Immature natural killer cell (primary cell): ENCODE measurements at regions not wholly inside any gene's neighbourhood (a gene's known extent, or its start where the extent isn't known, plus 50 kb on each side); places are given as distances from the start of the nearest gene placed in this dataset.

Source experiments
- DNase-seq, 3 donors: peaks; one replicate each; pipeline ENCODE4 v3.0.0; 2022; ENCODE audit warnings: mixed read lengths in 1 of 3
- H3K27ac Mint-ChIP-seq, 6 donors: one replicate each; pipeline ENCODE4 v1.8.0; 2020; ENCODE audit warnings: mixed read lengths in 6 of 6, mild to moderate bottlenecking in 5 of 6, inconsistent platforms in 4 of 6, moderate library complexity in 3 of 6
- H3K27me3 Mint-ChIP-seq, 3 donors: one replicate each; pipeline ENCODE4 v1.8.0; 2020 to 2021; ENCODE audit warnings: low read depth in 3 of 3, mild to moderate bottlenecking in 3 of 3, mixed read lengths in 3 of 3, moderate library complexity in 3 of 3, inconsistent platforms in 1 of 3
- H3K36me3 Mint-ChIP-seq, 3 donors: one replicate each; pipeline ENCODE4 v1.8.0; 2020; ENCODE audit warnings: mixed read lengths in 3 of 3, inconsistent platforms in 2 of 3, mild to moderate bottlenecking in 2 of 3
- H3K4me1 Mint-ChIP-seq, 2 donors: one replicate each; pipeline ENCODE4 v1.8.0; 2020; ENCODE audit warnings: inconsistent platforms in 2 of 2, mild to moderate bottlenecking in 2 of 2, mixed read lengths in 2 of 2, moderate library complexity in 1 of 2
- H3K4me3 Mint-ChIP-seq, 5 donors: one replicate each; pipeline ENCODE4 v1.8.0; 2020; ENCODE audit warnings: mild to moderate bottlenecking in 5 of 5, mixed read lengths in 5 of 5, inconsistent platforms in 3 of 5, moderate library complexity in 3 of 5
- H3K9me3 Mint-ChIP-seq, 6 donors: one replicate each; pipeline ENCODE4 v1.8.0; 2020; ENCODE audit warnings: mild to moderate bottlenecking in 6 of 6, mixed read lengths in 6 of 6, inconsistent platforms in 4 of 6, moderate library complexity in 3 of 6

DNA sequence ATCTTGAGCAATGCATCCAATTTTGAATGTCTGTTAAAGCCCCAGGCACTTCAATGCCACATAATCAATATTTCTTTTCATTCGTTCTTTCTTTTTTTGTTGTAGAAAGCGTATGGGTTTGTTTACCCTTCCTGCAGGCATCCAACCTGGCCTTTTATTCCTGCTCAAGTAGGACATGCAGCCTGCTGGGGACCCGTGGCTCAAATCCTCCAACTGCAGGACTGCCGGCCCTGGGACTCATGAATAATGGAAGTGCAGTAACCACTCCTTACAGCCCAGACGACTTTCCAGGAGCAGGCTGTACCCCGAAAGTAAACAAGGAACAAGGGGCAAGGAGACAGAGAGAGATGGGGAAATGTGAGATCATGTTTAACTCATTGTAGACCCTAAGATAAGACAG, 126.4 kb downstream of the SALL1 start:
- Mint-ChIP-seq H3K36me3 (no peaks in the 10 kb centered on the region), H3K27me3 (peaks cover 0 to 8% (median 3%) of the 10 kb centered on the region in 3 donors), H3K4me1 (no peaks in the 10 kb centered on the region), H3K9me3 (peaks cover 0 to 2% (median 0%) of the 10 kb centered on the region in 6 donors), H3K4me3 (no peak overlapping the region), H3K27ac (no peak overlapping the region)
- DNase-seq = no peak

DNA sequence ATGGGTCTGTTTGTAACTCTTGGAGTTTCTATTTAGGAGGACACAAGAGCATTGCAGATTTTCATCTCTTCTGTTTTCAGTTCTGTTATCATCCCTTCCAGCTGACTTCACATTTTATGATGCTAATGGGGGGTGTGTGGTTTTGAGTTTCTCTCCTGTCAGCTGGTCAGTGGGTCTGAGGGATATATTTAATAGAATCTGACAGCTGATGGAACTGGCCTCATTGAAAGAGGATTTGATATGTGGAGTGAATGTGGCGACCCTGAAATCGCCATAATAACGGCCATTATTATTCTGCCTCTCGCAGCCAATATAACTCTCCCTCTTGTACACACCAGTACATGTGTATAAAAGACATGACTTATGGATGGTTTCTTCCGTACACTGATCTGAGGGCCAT, 128.1 kb downstream of the SALL1 start:
- H3K27ac Mint-ChIP-seq = no peak overlapping the region
- no peak for DNase-seq
- H3K27me3 Mint-ChIP-seq = peaks cover 0 to 8% (median 3%) of the 10 kb centered on the region in 3 donors
- no peaks in the 10 kb centered on the region for H3K4me1 Mint-ChIP-seq
- H3K9me3 Mint-ChIP-seq = peaks cover 0 to 2% (median 0%) of the 10 kb centered on the region in 6 donors
- no peak overlapping the region for H3K4me3 Mint-ChIP-seq
- H3K36me3 Mint-ChIP-seq = no peaks in the 10 kb centered on the region

- H3K4me1 Mint-ChIP-seq = no peaks in the 10 kb centered on the region
- no peaks in the 10 kb centered on the region for H3K9me3 Mint-ChIP-seq
- H3K27ac Mint-ChIP-seq = no peak overlapping the region
- H3K4me3 Mint-ChIP-seq = no peak overlapping the region
- DNase-seq = no peak
- H3K27me3 Mint-ChIP-seq = peaks cover 0 to 5% (median 3%) of the 10 kb centered on the region in 3 donors
- H3K36me3 Mint-ChIP-seq = no peaks in the 10 kb centered on the region
Measured at GRCh38 chr16:51019617-51020016, 131.5 kb downstream of the SALL1 start.

DNA sequence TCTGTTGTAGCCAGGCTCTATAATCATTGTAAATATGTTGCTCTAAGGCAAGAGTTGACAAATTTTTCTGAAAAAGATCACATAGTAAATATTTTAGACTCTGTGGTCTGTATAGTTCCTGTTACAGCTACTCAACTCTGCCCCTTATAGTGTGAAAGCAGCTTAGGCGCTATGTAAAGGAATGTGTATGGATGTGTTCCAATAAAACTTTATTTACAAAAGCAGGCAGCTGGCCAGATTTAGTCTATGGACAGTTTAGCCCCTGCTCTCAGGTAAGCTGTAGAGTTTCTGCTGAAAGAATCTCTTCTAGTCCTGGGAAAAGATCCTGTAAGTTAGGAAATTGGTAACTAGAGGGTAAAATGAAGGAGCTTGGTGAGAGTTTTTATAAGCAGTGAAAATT, 133.1 kb downstream of the SALL1 start:
- no peaks in the 10 kb centered on the region for H3K36me3 Mint-ChIP-seq
- H3K9me3 Mint-ChIP-seq = no peaks in the 10 kb centered on the region
- no peak overlapping the region for H3K4me3 Mint-ChIP-seq
- DNase-seq = no peak
- H3K27ac Mint-ChIP-seq = no peak overlapping the region
- H3K27me3 Mint-ChIP-seq = peaks cover 0 to 2% (median 2%) of the 10 kb centered on the region in 3 donors
- H3K4me1 Mint-ChIP-seq = no peaks in the 10 kb centered on the region

DNA sequence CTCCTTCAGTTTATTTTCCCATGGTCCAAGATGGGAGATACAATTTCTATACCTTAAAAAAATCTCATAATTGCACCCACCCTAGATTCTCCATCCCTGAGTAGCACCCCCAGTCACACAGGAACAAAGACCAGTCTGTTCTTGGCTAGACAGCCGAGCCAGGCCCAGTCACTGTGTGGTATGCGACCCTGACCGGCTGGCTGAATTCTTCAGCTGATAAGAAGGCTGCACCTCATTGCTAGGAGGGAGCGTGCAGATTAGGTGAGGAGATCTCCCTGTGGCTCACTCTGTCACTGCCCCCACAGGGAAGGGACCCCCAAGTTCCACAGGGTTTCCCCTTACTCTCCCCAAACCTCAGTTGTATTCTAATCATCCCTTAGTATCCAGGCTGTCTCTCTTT, 138.7 kb downstream of the SALL1 start:
- DNase-seq = no peak
- Mint-ChIP-seq H3K4me1 (no peaks in the 10 kb centered on the region), H3K27ac (no peak overlapping the region), H3K9me3 (no peaks in the 10 kb centered on the region), H3K27me3 (peaks cover 0 to 3% (median 0%) of the 10 kb centered on the region in 3 donors), H3K4me3 (no peak overlapping the region), H3K36me3 (no peaks in the 10 kb centered on the region)

DNA sequence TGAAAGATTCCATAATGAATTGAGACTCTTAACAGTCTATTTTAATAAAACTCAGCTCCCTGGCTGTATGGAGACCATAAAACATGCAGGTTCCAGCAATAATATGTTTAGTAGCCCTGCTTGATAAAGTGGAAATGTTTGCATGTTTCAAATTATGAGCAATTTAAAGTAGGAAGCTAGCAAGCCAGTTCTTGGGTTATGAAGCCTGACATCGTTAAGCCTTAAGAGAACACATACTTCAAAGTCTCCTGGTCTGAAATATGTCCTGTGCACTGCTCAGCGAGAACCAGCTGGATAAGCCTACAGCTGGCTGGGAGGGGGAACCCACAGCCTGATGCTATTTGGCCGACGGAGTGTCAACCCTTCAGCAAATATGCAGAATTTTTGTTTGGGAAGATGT, 140.3 kb downstream of the SALL1 start:
- Mint-ChIP-seq H3K4me1 (no peaks in the 10 kb centered on the region), H3K27ac (no peak overlapping the region), H3K27me3 (peaks cover 0 to 3% (median 2%) of the 10 kb centered on the region in 3 donors), H3K36me3 (no peaks in the 10 kb centered on the region), H3K4me3 (no peak overlapping the region), H3K9me3 (no peaks in the 10 kb centered on the region)
- no peak for DNase-seq

DNA sequence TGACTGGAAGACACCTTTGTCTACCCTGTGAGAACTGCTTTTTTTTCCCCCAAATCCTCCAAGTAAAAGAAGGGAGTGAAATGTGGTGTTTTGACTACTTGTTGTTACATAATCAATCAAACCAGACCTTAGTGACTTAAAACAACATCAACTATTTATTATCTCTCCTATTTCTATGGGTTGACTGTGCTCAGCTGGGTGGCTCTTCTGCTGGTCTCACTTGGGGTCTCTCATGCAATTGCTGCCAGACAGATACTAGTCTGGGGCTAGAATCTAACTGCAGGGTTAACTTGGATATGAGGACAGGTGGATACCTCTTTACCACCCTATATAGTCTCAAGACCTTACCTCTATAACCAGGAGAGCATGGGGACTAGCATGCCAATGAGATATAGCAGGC, 141.3 kb downstream of the SALL1 start:
- H3K27me3 Mint-ChIP-seq = peaks cover 0 to 4% (median 3%) of the 10 kb centered on the region in 3 donors
- H3K36me3 Mint-ChIP-seq = no peaks in the 10 kb centered on the region
- no peaks in the 10 kb centered on the region for H3K4me1 Mint-ChIP-seq
- DNase-seq = no peak
- H3K27ac Mint-ChIP-seq = no peak overlapping the region
- no peaks in the 10 kb centered on the region for H3K9me3 Mint-ChIP-seq
- no peak overlapping the region for H3K4me3 Mint-ChIP-seq

GRCh38 chr16:51009359-51009758, 141.7 kb downstream of the SALL1 start:
- no peak overlapping the region for H3K27ac Mint-ChIP-seq
- no peak for DNase-seq
- H3K27me3 Mint-ChIP-seq = peaks cover 3 to 4% (median 3%) of the 10 kb centered on the region in 3 donors
- no peaks in the 10 kb centered on the region for H3K36me3 Mint-ChIP-seq
- no peaks in the 10 kb centered on the region for H3K4me1 Mint-ChIP-seq
- H3K4me3 Mint-ChIP-seq = no peak overlapping the region
- H3K9me3 Mint-ChIP-seq = peaks cover 0 to 3% (median 0%) of the 10 kb centered on the region in 6 donors

GRCh38 chr16:51008607-51009006, 142.5 kb downstream of the SALL1 start:
- no peak for DNase-seq
- peaks cover 0 to 4% (median 0%) of the 10 kb centered on the region in 6 donors for H3K9me3 Mint-ChIP-seq
- no peaks in the 10 kb centered on the region for H3K4me1 Mint-ChIP-seq
- peaks cover 3 to 4% (median 3%) of the 10 kb centered on the region in 3 donors for H3K27me3 Mint-ChIP-seq
- no peak overlapping the region for H3K27ac Mint-ChIP-seq
- H3K36me3 Mint-ChIP-seq = no peaks in the 10 kb centered on the region
- no peak overlapping the region for H3K4me3 Mint-ChIP-seq

GRCh38 chr16:51008037-51008436, 143.0 kb downstream of the SALL1 start:
- peaks cover 3 to 7% (median 3%) of the 10 kb centered on the region in 3 donors for H3K27me3 Mint-ChIP-seq
- H3K4me1 Mint-ChIP-seq = no peaks in the 10 kb centered on the region
- DNase-seq = no peak
- no peaks in the 10 kb centered on the region for H3K36me3 Mint-ChIP-seq
- peaks cover 0 to 4% (median 0%) of the 10 kb centered on the region in 6 donors for H3K9me3 Mint-ChIP-seq
- no peak overlapping the region for H3K27ac Mint-ChIP-seq
- H3K4me3 Mint-ChIP-seq = no peak overlapping the region

DNA sequence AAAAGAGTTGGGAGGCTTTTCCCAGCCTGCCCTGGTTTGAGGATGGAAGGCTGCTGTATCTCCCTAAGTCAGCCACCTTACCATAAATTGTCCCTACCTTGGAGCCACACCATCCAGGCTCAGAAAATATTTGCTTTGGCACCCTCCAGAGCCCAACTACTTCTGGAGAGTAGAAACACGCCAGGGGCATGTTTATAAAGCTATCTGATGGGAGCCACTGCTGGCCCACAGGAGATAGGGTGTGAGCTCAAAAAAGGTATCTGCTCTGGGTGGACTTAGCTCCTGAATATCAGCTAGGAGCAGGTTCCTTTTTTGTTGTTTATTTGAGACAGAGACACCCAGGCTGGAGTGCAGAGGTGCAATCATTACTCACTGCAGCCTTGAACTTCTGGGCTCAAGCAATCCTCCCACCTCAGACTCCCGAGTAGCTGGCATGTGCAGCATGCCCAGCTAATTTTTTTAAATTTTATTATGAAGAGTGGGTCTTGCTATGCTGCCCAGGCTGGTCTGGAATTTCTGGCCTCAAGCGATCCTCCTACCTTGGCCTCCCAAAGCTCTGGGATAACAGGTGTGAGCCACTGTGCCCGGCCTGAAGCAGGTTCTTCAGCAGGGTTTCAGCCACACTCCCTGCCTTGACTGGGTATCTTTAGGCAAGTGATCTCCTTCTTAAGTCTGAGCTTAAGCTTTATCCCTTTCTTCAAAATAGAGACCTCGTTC, 147.1 kb downstream of the SALL1 start:
- no peaks in the 10 kb centered on the region for H3K4me1 Mint-ChIP-seq
- H3K36me3 Mint-ChIP-seq = no peaks in the 10 kb centered on the region
- DNase-seq = no peak
- no peak overlapping the region for H3K4me3 Mint-ChIP-seq
- no peak overlapping the region for H3K27ac Mint-ChIP-seq
- peaks cover 3 to 11% (median 9%) of the 10 kb centered on the region in 3 donors for H3K27me3 Mint-ChIP-seq
- peaks cover 0 to 4% (median 0%) of the 10 kb centered on the region in 6 donors for H3K9me3 Mint-ChIP-seq

DNA sequence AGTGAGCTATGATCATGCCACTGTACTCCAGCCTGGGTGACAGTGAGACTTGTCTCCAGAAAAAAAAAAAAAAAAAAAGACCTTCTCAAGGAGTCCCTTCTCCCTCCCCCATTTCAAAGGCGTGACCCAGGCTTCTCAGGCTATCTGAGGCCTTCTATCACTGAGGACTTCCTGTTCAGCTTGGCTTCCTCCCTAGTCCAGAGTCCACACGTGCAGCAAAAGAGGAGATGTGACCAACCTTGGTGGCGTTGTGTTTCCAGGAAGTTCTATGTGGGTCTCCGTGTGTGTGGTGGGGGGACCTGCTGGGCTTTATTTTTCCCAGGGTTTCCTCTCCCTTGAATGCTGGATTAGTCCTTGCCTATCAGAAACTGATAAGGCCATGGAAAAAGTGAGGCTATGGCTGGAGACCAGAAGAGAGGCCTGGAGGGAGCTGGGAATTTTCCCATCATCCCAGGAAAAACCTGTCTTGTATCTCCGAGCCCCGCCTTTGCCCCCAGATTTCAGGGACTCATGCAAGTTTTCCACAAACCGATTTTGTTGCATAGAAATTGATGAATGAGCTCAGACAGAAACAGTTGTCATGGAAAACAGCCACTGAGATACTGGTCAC, 148.1 kb downstream of the SALL1 start:
- Mint-ChIP-seq H3K36me3 (no peaks in the 10 kb centered on the region), H3K27ac (no peak overlapping the region), H3K4me1 (no peaks in the 10 kb centered on the region), H3K27me3 (peaks cover 3 to 11% (median 11%) of the 10 kb centered on the region in 3 donors), H3K9me3 (peaks cover 0 to 4% (median 0%) of the 10 kb centered on the region in 6 donors), H3K4me3 (no peak overlapping the region)
- DNase-seq = no peak

DNA sequence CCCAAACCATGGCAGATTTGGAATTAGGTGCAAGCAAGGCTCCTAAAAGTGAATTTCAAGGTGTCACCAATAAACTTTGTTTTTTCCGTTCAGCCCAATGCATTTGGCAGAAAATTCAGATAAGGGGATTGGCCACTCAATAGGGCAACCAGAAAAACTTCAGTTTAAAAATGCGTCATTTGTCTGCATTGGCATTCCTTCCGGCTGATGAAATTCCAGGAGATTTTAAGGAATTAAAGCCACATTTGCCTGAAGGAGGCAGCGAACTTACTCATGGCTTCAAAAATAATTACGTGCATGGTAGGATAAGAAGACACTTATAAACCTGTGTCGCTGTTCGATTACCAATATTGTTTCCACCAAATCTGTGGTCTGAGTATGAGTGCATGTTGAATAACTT, 151.9 kb downstream of the SALL1 start:
- Mint-ChIP-seq H3K9me3 (no peaks in the 10 kb centered on the region), H3K27me3 (peaks cover 0 to 10% (median 7%) of the 10 kb centered on the region in 3 donors), H3K27ac (no peak overlapping the region), H3K4me3 (no peak overlapping the region), H3K4me1 (no peaks in the 10 kb centered on the region), H3K36me3 (no peaks in the 10 kb centered on the region)
- no peak for DNase-seq

DNA sequence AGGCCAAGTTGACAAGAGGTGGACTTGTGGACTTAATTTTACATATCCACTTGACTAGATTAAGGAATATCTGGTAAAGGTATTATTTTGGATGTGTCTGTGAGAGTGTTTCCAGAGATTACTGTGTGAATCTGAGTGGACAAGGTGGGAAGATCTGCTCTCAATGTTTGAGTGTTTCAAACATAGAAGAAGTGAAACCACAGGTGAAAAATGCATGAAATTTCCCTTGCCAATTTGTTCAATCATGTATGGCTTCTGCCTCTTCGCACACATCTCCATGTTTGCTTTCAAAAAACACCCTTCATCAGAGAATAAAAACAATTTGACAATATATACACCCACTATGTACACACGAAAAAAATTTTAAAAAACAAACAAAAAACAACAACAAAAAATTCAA, 152.7 kb downstream of the SALL1 start:
- peaks cover 0 to 10% (median 5%) of the 10 kb centered on the region in 3 donors for H3K27me3 Mint-ChIP-seq
- no peak overlapping the region for H3K4me3 Mint-ChIP-seq
- no peaks in the 10 kb centered on the region for H3K36me3 Mint-ChIP-seq
- H3K27ac Mint-ChIP-seq = no peak overlapping the region
- H3K4me1 Mint-ChIP-seq = no peaks in the 10 kb centered on the region
- no peaks in the 10 kb centered on the region for H3K9me3 Mint-ChIP-seq
- DNase-seq = no peak

DNA sequence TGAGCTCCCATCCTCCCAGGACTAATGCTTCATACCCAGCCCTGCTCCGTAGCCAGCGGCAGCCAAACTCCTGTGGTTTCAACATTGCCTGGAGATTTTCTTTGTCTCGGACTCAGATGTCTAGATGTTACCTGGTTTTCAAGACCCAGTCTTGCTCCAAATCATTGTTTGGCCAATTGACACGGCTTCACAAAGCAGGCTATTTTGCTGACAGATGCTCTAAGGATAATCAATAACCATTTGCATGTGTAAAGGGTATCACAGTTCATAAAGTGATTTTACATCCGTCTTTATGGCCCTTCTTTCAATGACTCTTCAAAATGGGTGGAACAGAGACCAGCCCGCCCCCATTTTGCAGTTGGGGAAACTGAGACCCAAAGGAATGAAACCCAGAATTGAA, 153.4 kb downstream of the SALL1 start:
- Mint-ChIP-seq H3K4me1 (no peaks in the 10 kb centered on the region), H3K27ac (no peak overlapping the region), H3K9me3 (no peaks in the 10 kb centered on the region), H3K36me3 (no peaks in the 10 kb centered on the region), H3K4me3 (no peak overlapping the region), H3K27me3 (peaks cover 0 to 13% (median 4%) of the 10 kb centered on the region in 3 donors)
- DNase-seq = no peak
